ENCODE measurements at regions not wholly inside any gene's neighbourhood (a gene's known extent, or its start where the extent isn't known, plus 50 kb on each side); places are given as distances from the start of the nearest gene placed in this dataset.
"Not testable (repeated sequence)": the region's sequence is repeated elsewhere in the genome, so short reads cannot be mapped to it uniquely, and the experiment has no call there.

GRCh38 chr1:112855152-112855828, 100.7 kb downstream of the SLC16A1 start:
- no peak for DNase-seq

GRCh38 chr1:112854368-112854984, 101.5 kb downstream of the SLC16A1 start:
- DNase-seq, result not testable (repeated sequence)

DNA sequence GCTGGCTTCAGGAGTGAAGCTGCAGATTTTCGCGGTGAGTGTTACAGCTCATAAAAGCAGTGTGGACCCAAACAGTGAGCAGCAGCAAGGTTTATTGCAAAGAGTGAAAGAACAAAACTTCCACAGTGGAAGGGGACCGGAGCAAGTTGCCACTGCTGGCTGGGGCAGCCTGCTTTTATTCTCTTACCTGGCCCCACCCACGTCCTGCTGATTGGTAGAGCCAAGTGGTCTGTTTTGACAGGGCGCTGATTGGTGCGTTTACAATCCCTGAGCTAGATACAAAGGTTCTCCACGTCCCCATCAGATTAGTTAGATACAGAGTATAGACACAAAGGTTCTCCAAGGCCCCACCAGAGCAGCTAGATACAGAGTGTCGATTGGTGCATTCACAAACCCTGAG, 102.1 kb downstream of the SLC16A1 start:
- DNase-seq, result not testable (repeated sequence)

- DNase-seq, result no peak
Observed at GRCh38 chr1:112852934-112853333, 103.1 kb downstream of the SLC16A1 start.

GRCh38 chr1:112852276-112852675, 103.7 kb downstream of the SLC16A1 start:
- no peak for DNase-seq

- no peak for DNase-seq
Observed at GRCh38 chr1:112850034-112850757, 105.8 kb downstream of the SLC16A1 start.

- DNase-seq, result no peak
Observed at GRCh38 chr1:112849425-112850033, 106.5 kb downstream of the SLC16A1 start.

DNA sequence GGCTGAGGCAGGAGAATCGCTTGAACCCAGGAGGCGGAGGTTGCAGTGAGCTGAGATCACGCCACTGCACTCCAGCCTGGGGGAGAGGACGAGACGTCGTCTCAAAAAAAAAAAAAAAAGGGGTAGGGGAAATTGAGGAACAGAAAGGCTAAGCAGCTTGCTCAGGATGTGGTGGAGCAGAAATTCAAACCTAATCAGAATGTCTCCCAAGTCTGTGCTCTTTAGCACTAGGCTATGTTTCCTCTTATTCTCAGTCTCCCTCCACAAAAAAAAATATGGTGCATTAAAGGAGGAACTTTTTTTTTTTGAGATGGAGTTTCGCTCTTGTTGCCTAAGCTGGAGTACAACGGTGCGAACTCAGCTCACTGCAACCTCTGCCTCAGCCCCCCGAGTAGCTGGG, 114.2 kb downstream of the SLC16A1 start:
- no peak for DNase-seq

DNA sequence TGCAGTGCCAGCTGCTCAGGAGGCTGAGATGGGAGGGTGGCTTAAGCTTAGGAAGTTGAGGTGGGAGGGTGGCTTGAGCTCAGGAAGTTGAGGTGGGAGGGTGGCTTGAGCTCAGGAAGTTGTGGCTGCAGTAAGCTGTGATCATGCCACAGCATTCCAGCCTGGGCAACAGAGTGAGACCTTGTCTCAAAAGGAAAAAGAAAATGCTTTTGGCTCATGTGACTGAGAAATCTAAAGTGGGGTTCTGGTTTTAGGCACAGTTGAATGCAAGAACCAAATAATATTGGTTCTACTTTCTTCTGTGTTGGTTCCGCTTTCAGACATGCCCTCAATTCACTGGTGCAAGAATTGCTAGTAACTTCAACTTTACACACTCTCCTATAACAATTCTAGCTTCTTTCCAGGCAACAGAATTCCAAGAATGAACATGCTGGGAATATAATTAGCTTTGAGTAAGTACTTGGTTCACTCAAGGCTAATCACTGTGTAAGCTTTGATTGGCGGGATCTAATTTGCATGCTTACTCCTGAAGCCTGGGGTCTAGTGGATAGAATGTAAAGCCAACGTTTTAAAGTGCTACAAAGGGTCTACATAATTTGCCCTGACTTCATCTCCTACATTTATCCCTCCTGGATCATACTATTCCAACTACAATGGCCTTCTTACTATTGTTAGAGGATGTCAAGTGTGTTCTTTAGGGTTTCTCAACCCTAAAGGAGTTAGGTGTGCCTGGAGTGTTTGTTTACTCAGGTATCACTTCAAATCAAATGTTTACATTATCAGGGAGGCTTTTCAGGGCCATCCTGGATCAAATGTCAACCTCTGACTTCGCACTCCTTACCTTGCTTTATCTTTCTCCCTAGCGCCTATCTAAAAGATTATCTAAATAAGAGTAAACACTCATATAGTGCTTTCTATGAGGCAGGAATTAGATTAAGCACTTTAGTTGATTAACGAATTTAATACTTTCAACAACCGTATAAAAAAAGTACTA, 115.1 kb downstream of the SLC16A1 start:
- DNase-seq, result peak; percentile 1

GRCh38 chr1:112836642-112837041, 119.4 kb downstream of the SLC16A1 start:
- DNase-seq, result no peak

DNA sequence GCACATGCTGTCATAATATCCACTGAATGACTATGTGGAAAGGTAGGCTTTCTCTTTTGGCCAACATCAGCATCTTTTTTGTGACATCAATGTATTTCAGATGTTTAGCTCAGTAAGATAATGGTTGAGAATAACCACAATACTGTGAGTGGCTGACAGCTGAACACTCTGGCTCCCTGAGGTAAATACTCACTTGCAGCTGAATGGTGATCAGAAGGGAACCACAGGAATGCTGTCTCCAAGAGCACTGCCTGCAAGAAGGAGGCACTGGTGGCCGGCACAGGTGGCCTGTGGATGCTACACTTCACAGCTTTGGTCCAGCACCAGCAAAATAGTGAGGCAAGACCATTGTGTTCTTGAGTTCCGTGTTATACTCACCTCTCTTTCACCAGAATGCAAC, 118.7 kb upstream of the PPM1J start:
- no peak for DNase-seq

DNA sequence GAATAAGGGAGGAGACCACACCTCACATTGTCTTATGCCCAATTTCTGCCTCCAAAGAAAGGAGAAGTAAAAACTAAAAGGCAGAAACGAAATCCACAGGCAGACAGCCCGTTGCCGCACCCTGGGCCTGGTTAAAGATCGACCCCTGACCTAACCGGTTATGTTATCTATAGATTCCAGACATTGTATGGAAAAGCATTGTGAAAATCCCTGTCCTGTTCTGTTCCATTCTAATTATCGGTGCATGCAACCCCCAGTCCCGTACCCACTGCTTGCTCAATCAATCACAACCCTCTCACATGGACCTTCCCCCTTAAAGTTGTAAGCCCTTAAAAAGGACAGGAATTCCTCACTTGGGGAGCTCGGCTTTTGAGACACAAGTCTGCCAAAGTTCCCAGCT, 117.1 kb upstream of the PPM1J start:
- not testable (repeated sequence) for DNase-seq

DNA sequence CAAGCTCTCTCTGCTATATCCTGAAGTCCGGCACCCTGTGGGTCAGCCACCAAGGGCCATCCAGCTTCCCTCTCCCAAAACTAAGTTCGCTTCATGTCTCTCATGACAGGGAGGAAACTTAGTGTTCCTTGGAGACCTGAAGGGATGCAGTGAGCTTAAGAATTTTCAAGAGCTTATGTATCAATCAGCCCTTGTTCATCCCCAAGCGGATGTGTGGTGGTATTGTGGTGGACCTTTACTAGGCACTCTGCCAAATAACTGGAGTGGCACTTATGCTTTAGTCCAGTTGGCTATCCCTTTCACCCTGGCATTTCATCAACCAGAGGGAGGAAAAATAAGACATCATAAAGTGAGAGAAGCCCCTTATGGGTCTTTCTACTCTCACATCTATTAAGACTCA, 114.6 kb upstream of the PPM1J start:
- not testable (repeated sequence) for DNase-seq

DNA sequence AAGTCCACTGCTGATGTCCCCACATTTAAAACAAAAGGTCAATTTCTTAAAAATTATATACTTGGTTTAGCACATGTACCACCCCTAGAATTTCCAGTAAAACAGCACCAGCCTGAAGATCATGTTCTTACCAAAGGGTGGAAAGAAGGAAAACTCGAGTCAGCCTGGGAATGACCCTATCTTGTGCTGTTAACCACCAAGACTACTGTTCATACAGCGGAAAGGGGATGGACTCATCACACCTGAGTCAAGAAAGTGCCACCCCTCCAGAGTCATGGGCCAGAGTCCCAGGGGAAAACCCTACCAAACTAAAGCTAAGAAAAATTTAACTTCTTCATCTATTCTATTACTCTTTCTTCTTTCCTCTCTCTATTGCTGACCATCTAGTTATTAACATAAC, 113.6 kb upstream of the PPM1J start:
- DNase-seq, result no peak

GRCh38 chr1:112827391-112827790, 112.3 kb upstream of the PPM1J start:
- DNase-seq, result not testable (repeated sequence)

GRCh38 chr1:112826217-112826944, 111.2 kb upstream of the PPM1J start:
- no peak for DNase-seq

GRCh38 chr1:112825563-112826216, 110.6 kb upstream of the PPM1J start:
- not testable (repeated sequence) for DNase-seq

DNA sequence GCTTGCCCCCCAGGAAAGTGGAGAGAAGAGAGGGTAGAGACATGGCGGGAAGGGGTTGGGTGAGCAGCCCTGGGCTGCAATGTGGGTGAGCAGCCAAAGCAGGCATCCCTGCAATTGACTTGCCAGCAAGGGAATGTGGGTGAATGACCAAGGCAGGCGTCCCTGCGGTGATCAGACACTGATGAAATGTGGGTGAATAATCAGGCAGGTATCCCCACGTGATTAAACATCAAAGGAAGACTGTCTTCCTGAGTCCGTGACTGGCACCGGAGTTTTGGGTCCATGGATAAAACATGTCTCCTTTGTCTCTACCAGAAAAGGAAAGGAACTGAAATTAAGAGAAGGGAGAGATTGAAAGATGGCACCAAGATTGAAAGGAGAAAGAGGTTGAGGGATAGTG, 109.9 kb upstream of the PPM1J start:
- DNase-seq, result not testable (repeated sequence)

DNA sequence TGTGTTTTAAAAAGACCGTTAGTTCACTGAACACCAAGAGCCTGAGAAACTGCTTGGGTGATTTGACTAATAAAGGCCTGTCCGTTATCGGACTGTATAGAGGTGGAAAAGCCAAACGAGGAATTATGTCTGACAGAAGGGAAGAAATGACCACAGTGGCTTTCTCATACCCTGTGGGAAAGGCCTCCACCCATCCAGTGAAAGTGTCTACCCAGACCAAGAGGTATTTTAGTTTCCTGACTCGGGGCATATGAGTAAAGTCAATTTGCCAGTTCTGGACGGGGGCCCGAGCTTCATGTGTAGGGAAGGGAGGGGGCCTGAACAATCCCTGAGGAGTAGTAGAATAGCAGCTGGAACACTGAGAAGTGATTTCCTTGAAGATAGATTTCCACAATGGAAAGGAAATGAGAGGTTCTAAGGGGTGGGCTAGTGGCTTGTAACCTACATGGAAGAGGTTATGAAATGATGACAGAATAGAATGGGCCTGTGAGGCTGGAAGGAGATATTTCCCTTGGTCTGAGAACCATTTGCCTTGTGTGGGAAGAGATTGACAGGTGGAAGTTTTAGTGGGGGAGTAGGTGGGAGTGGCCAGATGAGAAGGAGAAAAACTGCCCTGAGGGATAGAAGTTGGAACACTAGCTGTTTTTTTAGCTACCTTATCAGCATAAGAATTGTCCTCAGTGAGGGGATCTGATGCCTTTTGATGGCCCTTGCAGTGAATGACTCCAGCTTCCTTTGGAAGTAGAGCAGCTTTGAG, 106.4 kb upstream of the PPM1J start:
- DNase-seq, result not testable (repeated sequence)

DNA sequence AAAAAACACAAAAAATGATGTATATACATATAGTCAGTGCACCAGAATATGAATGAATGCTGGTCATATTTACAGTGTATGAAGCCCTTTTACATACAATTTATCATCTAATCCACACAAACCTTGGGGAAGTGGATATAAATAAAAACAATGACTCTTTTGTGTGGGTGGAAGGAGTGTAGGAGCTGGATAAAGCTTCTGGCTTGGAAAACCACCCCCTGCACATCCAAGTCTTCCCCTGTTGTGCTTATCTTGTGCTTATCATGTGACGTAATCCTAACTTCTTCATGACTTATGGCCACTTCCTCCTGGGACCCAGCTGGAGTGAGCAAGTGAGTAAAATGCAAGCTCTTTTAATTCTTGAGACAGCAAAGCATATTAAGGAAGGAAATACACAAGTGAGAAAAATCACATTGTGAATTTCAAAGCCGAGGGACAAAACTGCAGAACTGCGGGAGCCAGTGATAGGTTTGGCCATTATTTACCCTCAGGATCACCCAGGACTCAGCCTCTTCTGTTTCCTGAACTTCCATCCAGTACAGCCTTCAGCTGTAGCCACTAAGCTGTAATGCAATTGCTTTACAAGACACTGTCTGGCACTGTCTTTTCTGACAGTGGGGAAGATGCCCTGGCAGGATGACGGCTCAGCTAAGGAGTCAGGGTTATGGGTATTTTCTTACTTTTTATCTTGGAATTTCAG, 104.0 kb upstream of the PPM1J start:
- DNase-seq, result no peak

Data from CD4-positive, alpha-beta T cell treated with Interleukin-21 for 1 hour (primary cell).